ENCODE measurements at regions not wholly inside any gene's neighbourhood (a gene's known extent, or its start where the extent isn't known, plus 50 kb on each side); places are given as distances from the start of the nearest gene placed in this dataset.
A peak's percentile ranks its signal among the peaks of the same experiment; 100 is the strongest.

- DNase-seq = no peak
- no peaks in the 10 kb centered on the region for H3K36me3 ChIP-seq (ENCODE audit: control insufficient read depth in 4 of 4, insufficient read depth in 4 of 4, low read length in 4 of 4)
Observed at GRCh38 chr5:145246961-145247744, 588.0 kb downstream of the PRELID2 start.

GRCh38 chr5:145246379-145246778, 588.8 kb downstream of the PRELID2 start:
- Histone ChIP-seq H3K4me1 (ENCODE audit: control insufficient read depth in 5 of 5, insufficient read depth in 5 of 5, low read length in 5 of 5) (peaks cover 0 to 17% (median 0%) of the 10 kb centered on the region in 5 donors), H3K9ac (ENCODE audit: insufficient read depth in 1 of 2, low read length in 2 of 2) (no peak overlapping the region), H3K27ac (ENCODE audit: low read depth in 1 of 2, low read length in 1 of 2) (no peak overlapping the region), H3K36me3 (ENCODE audit: control insufficient read depth in 4 of 4, insufficient read depth in 4 of 4, low read length in 4 of 4) (no peaks in the 10 kb centered on the region), H3K4me3 (no peak overlapping the region), H3K27me3 (ENCODE audit: control insufficient read depth in 3 of 3, insufficient read depth in 3 of 3, low read length in 2 of 3) (no peaks in the 10 kb centered on the region), H3K9me3 (ENCODE audit: control insufficient read depth in 4 of 4, insufficient read depth in 3 of 4, low read length in 3 of 4) (no peaks in the 10 kb centered on the region)
- TF ChIP-seq CTCF (IDR thresholded peaks at IDR 0.05; ENCODE audit: control extremely low read depth, extremely low read depth) = no peak
- 79 to 83% methylated on average over 2 of the region's 2 CpGs for WGBS, 2 donors
- ATAC-seq (ENCODE audit: insufficient read depth, low FRiP score) (no peak), DNase-seq (no peak)

More at GRCh38 chr5:145246961-145247744, 588.0 kb downstream of the PRELID2 start:
- no peak for ATAC-seq (ENCODE audit: insufficient read depth, low FRiP score)
- H3K9ac ChIP-seq (ENCODE audit: insufficient read depth in 1 of 2, low read length in 2 of 2) = no peak overlapping the region
- no peak overlapping the region for H3K27ac ChIP-seq (ENCODE audit: low read depth in 1 of 2, low read length in 1 of 2)
- H3K4me1 ChIP-seq (ENCODE audit: control insufficient read depth in 5 of 5, insufficient read depth in 5 of 5, low read length in 5 of 5) = peaks cover 0 to 17% (median 0%) of the 10 kb centered on the region in 5 donors
- no peak for TF ChIP-seq CTCF (IDR thresholded peaks at IDR 0.05; ENCODE audit: control extremely low read depth, extremely low read depth)
- WGBS, 2 donors = 84 to 90% methylated on average over 4 of the region's 4 CpGs
- no peak overlapping the region for H3K4me3 ChIP-seq
- no peaks in the 10 kb centered on the region for H3K9me3 ChIP-seq (ENCODE audit: control insufficient read depth in 4 of 4, insufficient read depth in 3 of 4, low read length in 3 of 4)
- H3K27me3 ChIP-seq (ENCODE audit: control insufficient read depth in 3 of 3, insufficient read depth in 3 of 3, low read length in 2 of 3) = no peaks in the 10 kb centered on the region

GRCh38 chr5:145245354-145245753, 589.8 kb downstream of the PRELID2 start:
- Histone ChIP-seq H3K4me1 (ENCODE audit: control insufficient read depth in 5 of 5, insufficient read depth in 5 of 5, low read length in 5 of 5) (peaks cover 0 to 17% (median 0%) of the 10 kb centered on the region in 5 donors), H3K27me3 (ENCODE audit: control insufficient read depth in 3 of 3, insufficient read depth in 3 of 3, low read length in 2 of 3) (no peaks in the 10 kb centered on the region), H3K36me3 (ENCODE audit: control insufficient read depth in 4 of 4, insufficient read depth in 4 of 4, low read length in 4 of 4) (no peaks in the 10 kb centered on the region), H3K9me3 (ENCODE audit: control insufficient read depth in 4 of 4, insufficient read depth in 3 of 4, low read length in 3 of 4) (no peaks in the 10 kb centered on the region), H3K4me3 (no peak overlapping the region), H3K9ac (ENCODE audit: insufficient read depth in 1 of 2, low read length in 2 of 2) (no peak overlapping the region), H3K27ac (ENCODE audit: low read depth in 1 of 2, low read length in 1 of 2) (no peak overlapping the region)
- ATAC-seq (ENCODE audit: insufficient read depth, low FRiP score) (no peak), DNase-seq (peak in 2 of 3 donors; percentile 13 to 40)
- TF ChIP-seq CTCF (IDR thresholded peaks at IDR 0.05; ENCODE audit: control extremely low read depth, extremely low read depth) = no peak
- 54 to 70% methylated on average over 5 of the region's 5 CpGs for WGBS, 2 donors

All from lung (tissue), 11 donors.